ENCODE measurements at regions not wholly inside any gene's neighbourhood (a gene's known extent, or its start where the extent isn't known, plus 50 kb on each side); places are given as distances from the start of the nearest gene placed in this dataset.

DNA sequence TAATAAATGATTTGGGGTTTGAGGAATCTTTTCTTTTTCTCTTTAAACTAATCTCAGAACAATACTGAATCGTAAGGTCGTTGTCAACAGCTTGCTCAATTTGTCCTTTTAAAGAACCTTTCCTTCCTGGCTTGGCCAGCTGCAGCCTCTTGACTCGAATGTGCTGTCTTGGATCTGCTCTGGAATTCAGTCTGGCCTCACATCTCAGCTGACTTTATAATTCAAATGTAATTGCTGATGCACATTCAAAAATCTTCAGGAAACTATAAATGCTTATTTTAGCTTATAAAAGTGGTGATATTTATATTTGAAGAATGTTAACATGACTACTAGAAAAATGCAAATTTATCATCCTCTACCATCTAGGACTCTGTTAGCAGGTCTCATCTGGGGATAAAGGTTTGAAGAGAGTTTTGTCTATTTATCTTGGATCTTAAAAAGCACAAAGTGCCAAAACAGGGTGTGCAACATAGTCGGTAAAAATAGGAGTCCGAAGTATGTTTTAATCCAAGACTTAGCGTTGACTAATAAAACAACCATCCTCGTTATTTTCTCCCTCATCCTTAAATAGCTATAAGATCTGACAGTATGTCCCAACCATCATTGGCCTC is 1035.2 kb downstream of the MCTP2 start:
- no peak for DNase-seq (ENCODE audit: insufficient read length, low spot score)
- no peak for FAIRE-seq

DNA sequence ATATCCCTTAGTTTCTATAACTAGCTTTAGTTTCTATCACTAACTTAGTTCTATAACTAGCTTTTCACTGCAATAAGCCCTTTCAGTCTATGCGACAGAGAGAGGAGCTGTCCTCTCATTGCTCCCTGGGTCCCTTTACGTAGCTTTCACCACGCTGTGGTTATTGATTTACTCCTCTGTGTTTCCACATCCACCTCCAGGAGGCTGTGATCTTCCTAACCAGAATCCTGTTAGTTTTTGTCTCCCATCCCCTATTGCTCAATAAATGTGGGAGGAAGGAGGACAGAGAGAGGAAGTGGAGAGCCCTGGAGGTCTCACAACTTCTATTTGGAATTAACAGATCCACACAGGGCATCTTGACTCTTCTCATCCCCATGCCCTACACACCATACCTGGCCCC is 1036.1 kb downstream of the MCTP2 start:
- DNase-seq (ENCODE audit: insufficient read length, low spot score) (no peak), FAIRE-seq (no peak)

GRCh38 chr15:95269242-95270183 is 1038.2 kb downstream of the MCTP2 start:
- DNase-seq (ENCODE audit: insufficient read length, low spot score) (no peak), FAIRE-seq (no peak)

DNA sequence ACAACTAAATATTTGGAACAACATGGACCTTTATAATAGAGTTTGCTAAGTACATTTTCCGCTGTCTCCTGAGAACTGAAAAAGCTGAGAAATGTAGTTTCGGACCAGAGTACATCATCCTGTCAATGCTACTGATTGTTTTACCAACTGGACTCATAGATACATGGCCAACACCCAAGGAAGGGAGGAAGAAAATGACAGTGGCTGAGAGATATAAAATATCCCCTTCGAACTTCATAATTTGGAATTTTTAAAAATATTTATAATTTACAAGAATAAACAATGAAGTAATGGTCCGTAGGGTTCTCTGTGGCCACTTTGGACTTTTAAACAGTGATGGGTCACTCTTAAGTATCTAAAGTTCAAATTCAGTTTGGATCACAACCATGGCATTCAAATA is 1042.7 kb downstream of the MCTP2 start:
- FAIRE-seq (no peak), DNase-seq (ENCODE audit: insufficient read length, low spot score) (no peak)

DNA sequence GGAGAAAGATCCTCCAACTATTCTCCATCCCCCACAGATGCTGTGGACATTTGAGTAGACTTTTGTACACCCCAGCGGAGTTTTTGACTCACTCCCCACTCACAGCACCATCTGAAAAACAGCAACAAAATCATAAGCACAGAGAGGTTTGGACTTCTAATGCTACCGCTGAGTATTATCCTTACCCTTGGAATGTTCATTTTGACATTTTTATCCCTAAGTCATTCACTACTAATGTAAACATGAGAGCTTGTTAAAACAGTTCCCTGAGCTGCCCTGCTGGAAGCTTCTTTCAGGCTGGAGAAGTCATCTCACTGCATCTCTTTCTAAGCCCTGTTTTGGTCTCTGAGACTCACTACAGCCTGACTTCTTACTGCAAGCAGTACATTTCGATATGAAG is 1045.9 kb downstream of the MCTP2 start:
- no peak for FAIRE-seq
- no peak for DNase-seq (ENCODE audit: insufficient read length, low spot score)

DNA sequence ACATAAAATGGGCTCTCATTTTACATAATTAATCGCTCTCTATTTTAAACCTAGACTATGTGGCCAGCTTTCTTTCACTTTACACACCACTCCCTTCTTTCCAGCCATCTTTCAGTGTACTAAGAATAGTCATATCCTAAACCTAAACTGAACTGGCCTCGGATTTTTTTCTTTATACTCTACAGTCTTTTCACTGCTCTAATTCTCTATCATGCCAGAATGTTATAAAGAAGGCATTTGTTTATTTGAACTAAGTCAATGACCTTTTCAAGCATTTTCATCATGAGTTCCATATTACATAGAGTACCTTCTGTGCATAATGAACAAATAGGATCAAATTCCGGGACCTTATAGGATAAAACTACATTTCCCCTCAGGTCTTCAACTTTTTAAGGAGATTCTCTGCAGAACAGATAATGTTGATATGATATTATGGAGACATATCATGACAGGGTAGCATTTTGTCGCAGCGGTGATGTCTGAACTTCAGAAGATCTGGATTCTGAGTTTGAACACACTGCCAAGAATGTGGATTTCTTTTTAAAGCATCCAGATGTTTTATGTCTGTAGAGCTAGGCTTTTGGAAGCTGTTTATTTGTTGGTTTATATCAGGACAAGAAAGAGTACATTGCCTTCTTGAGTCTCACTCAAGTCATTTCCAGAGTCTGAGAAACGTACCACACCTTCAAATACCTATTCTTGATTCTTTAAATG is 1047.3 kb downstream of the MCTP2 start:
- FAIRE-seq = no peak
- no peak for DNase-seq (ENCODE audit: insufficient read length, low spot score)

GRCh38 chr15:95279277-95280019 is 1048.1 kb downstream of the MCTP2 start:
- no peak for DNase-seq (ENCODE audit: insufficient read length, low spot score)
- FAIRE-seq = no peak

- DNase-seq (ENCODE audit: insufficient read length, low spot score) = no peak
- no peak for FAIRE-seq
Observed at GRCh38 chr15:95280711-95281110, 1049.3 kb downstream of the MCTP2 start.

DNA sequence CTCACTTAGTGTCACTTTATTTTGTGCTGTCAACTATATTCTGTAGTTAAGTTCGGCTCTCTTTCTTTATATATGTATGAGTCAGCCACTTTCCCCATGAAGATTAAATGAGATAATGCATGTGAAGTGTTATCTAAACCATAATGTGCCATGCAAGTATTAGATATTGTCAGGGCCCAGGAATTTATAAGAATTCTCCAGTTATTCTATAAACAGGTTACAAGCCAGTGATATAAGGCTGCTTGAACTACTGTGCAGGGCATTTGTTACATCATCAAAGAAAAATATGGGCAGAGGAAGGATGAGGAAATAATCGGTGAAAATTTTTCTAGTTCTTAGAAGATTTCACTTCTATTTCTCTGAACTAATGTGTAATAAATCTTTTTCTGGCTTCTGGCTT is 1049.0 kb upstream of the NR2F2 start:
- DNase-seq (ENCODE audit: insufficient read length, low spot score) = no peak
- no peak for FAIRE-seq

- FAIRE-seq = no peak
- no peak for DNase-seq (ENCODE audit: insufficient read length, low spot score)
Observed at GRCh38 chr15:95284492-95284891, 1046.0 kb upstream of the NR2F2 start.

- DNase-seq (ENCODE audit: insufficient read length, low spot score) = no peak
- no peak for FAIRE-seq
Observed at GRCh38 chr15:95284933-95285421, 1045.5 kb upstream of the NR2F2 start.

GRCh38 chr15:95286352-95286880 is 1044.1 kb upstream of the NR2F2 start:
- FAIRE-seq (no peak), DNase-seq (ENCODE audit: insufficient read length, low spot score) (no peak)

DNA sequence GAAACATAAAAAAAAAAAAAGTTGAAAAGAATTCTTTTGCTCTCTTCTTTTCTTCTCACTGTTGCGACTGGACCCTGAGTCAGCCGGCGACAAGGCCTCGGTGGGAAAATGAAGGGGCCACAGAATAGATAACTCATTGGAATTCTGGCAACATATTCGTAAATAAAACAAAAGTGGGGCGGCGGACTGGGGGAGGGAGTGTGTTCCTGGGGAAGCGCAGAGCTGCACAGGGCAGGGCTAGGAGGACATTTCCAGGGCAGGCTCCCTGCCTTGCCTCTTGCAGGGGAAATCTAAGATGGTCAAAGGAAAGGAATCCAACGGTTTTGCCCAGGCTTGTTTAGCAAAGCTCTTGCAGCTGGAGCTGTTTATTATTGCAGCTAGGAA is 1042.8 kb upstream of the NR2F2 start:
- DNase-seq (ENCODE audit: insufficient read length, low spot score) (no peak), FAIRE-seq (no peak)

DNA sequence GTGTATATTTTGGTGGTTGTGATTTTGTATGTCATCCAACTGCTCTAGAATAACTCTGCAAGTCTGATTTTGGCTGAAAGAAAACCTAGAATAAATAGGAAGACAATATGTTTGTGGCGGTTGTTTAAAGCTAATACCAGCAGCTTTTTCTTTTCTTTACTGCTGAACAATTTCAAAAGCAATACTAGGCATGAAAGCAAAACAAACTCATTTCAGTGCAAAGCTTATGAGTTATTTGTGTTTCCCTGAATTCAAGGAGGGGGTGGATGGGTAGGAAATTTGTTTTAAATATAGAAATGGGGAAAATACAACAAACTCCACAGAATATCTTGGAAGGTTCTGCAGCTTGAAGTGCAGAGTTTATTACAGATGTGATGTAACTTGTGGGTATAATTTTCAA is 1041.9 kb upstream of the NR2F2 start:
- DNase-seq (ENCODE audit: insufficient read length, low spot score) (no peak), FAIRE-seq (no peak)

- no peak for DNase-seq (ENCODE audit: insufficient read length, low spot score)
- FAIRE-seq = no peak
Observed at GRCh38 chr15:95290176-95290974, 1040.1 kb upstream of the NR2F2 start.

- DNase-seq (ENCODE audit: insufficient read length, low spot score) = peak; percentile 26
- no peak for FAIRE-seq
Observed at GRCh38 chr15:95291898-95292472, 1038.5 kb upstream of the NR2F2 start.

DNA sequence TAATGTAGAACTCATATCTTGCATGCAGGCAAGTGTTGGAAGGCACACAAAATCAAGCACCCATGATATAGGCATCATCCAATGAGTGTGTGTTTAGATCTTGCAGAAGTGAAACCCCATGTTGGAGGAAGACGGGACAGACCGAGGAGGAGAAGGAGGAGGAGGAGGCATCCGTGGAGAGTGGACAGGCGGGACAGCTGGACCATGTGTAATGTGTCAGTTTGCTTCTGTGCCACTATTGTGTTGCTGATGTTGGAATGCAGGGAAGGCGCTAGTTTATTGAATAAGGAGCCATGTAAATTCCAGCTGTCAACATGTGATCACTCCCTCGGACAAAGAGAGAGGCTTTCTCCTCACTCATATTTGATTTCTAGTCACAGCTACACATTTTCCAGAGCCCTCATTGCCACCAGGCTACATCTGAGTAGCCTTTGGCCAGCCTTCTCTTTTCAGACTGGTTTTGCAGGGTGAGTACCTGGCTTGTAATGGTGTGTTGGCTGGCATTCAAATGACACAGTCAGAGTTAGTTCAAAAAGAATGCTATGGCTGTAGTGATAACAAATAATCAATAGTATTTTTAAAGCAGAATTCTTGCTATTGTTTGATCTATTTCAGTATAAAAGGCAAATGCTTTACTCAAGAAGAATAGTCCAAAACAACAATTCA is 1037.6 kb upstream of the NR2F2 start:
- DNase-seq (ENCODE audit: insufficient read length, low spot score) = no peak
- no peak for FAIRE-seq

GRCh38 chr15:95293456-95294031 is 1037.0 kb upstream of the NR2F2 start:
- FAIRE-seq = no peak
- no peak for DNase-seq (ENCODE audit: insufficient read length, low spot score)
